WTC11 (cell line): ENCODE measurements at regions not wholly inside any gene's neighbourhood (a gene's known extent, or its start where the extent isn't known, plus 50 kb on each side); places are given as distances from the start of the nearest gene placed in this dataset.

Experiments used
- ATAC-seq: fragments of 200-7000 bp; cut with Tn5 transposase; 2 replicates; pipeline ENCODE4 v1.10.0; 2021; ENCODE audit warnings: mild to moderate bottlenecking, moderate library complexity
- CTCF ChIA-PET: fragments of 300-600 bp; sonication (Branson Sonifier 250); formaldehyde crosslinking; loops from one replicate; lab custom pipeline; 2021; ENCODE audit warnings: antibody characterized with exemption; lab: Charles Lee
- POLR2A ChIA-PET: fragments of 350-600 bp; sonication (Branson Sonifier 250); formaldehyde crosslinking; loops from one replicate; lab custom pipeline; 2021; ENCODE audit warnings: antibody characterized with exemption; lab: Charles Lee
- DNase-seq: peaks from one replicate; pipeline ENCODE4 v3.0.0; 2021; ENCODE audit warnings: low spot score
- H3K27ac Mint-ChIP-seq: 2 replicates; pipeline ENCODE4 v1.8.0; 2021; ENCODE audit warnings: mixed read lengths
- H3K27me3 Mint-ChIP-seq: 2 replicates; pipeline ENCODE4 v1.8.0; 2021; ENCODE audit warnings: low read depth, mild to moderate bottlenecking, moderate library complexity, mixed read lengths
- H3K36me3 Mint-ChIP-seq: 2 replicates; pipeline ENCODE4 v1.8.0; 2021; ENCODE audit warnings: mixed read lengths
- H3K4me1 Mint-ChIP-seq: 2 replicates; pipeline ENCODE4 v1.8.0; 2022; ENCODE audit warnings: mixed read lengths
- H3K4me3 Mint-ChIP-seq: 2 replicates; pipeline ENCODE4 v1.8.0; 2021; ENCODE audit warnings: mild to moderate bottlenecking, moderate library complexity, mixed read lengths
- H3K9me3 Mint-ChIP-seq: 2 replicates; pipeline ENCODE4 v1.8.0; 2021; ENCODE audit warnings: mixed read lengths
- ATF1 ChIP-seq: sonication (generic); formaldehyde crosslinking; IDR thresholded peaks from 2 replicates; pipeline ENCODE4 v1.8.1; 2023; ENCODE audit warnings: mild to moderate bottlenecking, moderate library complexity, missing genetic modification reagents
- CREM ChIP-seq: sonication (generic); formaldehyde crosslinking; IDR thresholded peaks from 2 replicates; pipeline ENCODE4 v1.8.1; 2022; ENCODE audit warnings: mild to moderate bottlenecking, missing genetic modification reagents, moderate library complexity
- E2F4 ChIP-seq: sonication (generic); formaldehyde crosslinking; IDR thresholded peaks from 2 replicates; pipeline ENCODE4 v1.8.1; 2022; ENCODE audit warnings: low read depth, mild to moderate bottlenecking, moderate library complexity, missing genetic modification reagents, borderline replicate concordance
- EMX1 ChIP-seq: fragments of 250-450 bp; sonication (Bioruptor Pico); IDR thresholded peaks from 2 replicates; pipeline ENCODE4 v1.8.0; 2021; ENCODE audit warnings: mild to moderate bottlenecking
- ETV6 ChIP-seq: sonication (generic); formaldehyde crosslinking; IDR thresholded peaks from 2 replicates; pipeline ENCODE4 v1.8.1; 2022; ENCODE audit warnings: mild to moderate bottlenecking, missing genetic modification reagents
- FOXK1 ChIP-seq: sonication (generic); formaldehyde crosslinking; IDR thresholded peaks from 2 replicates; pipeline ENCODE4 v1.8.0; 2022; ENCODE audit warnings: mild to moderate bottlenecking, moderate library complexity, missing genetic modification reagents
- FOXP4 ChIP-seq: sonication (generic); formaldehyde crosslinking; IDR thresholded peaks from 2 replicates; pipeline ENCODE4 v1.8.0; 2022; ENCODE audit warnings: mild to moderate bottlenecking, missing genetic modification reagents
- GABPB1 ChIP-seq: sonication (generic); formaldehyde crosslinking; IDR thresholded peaks from 2 replicates; pipeline ENCODE4 v1.8.1; 2023; ENCODE audit warnings: mild to moderate bottlenecking, missing genetic modification reagents
- GRHL2 ChIP-seq: fragments of 250-450 bp; sonication (Bioruptor Pico); IDR thresholded peaks from 2 replicates; pipeline ENCODE4 v1.8.0; 2022; ENCODE audit warnings: mild to moderate bottlenecking, moderate library complexity; ENCODE audit not compliant: insufficient replicate concordance, severe bottlenecking
- JAZF1 ChIP-seq: fragments of 250-450 bp; sonication (Bioruptor Pico); IDR thresholded peaks from 2 replicates; pipeline ENCODE4 v1.9.0; 2021; ENCODE audit warnings: moderate library complexity, mild to moderate bottlenecking, inconsistent platforms
- KAT7 ChIP-seq: sonication (generic); formaldehyde crosslinking; IDR thresholded peaks from 2 replicates; pipeline ENCODE4 v1.8.1; 2023; ENCODE audit warnings: missing genetic modification reagents, mild to moderate bottlenecking, borderline replicate concordance
- MXD4 ChIP-seq: fragments of 250-450 bp; sonication (Bioruptor Pico); IDR thresholded peaks from 2 replicates; pipeline ENCODE4 v1.8.0; 2021; ENCODE audit warnings: mild to moderate bottlenecking, moderate library complexity, borderline replicate concordance
- NFATC4 ChIP-seq: fragments of 250-450 bp; sonication (Bioruptor Pico); IDR thresholded peaks from 2 replicates; pipeline ENCODE4 v1.9.0; 2021; ENCODE audit warnings: mild to moderate bottlenecking
- NFYB ChIP-seq: sonication (generic); formaldehyde crosslinking; conservative IDR thresholded peaks from 2 replicates; pipeline ENCODE4 v1.8.0; 2022; ENCODE audit warnings: low read depth, missing genetic modification reagents
- RORB ChIP-seq: fragments of 250-450 bp; sonication (Bioruptor Pico); IDR thresholded peaks from 2 replicates; pipeline ENCODE4 v1.9.0; 2021; ENCODE audit warnings: mild to moderate bottlenecking
- SOX15 ChIP-seq: fragments of 250-450 bp; sonication (Bioruptor Pico); IDR thresholded peaks from 2 replicates; pipeline ENCODE4 v1.9.0; 2021; ENCODE audit warnings: mild to moderate bottlenecking
- USF2 ChIP-seq: sonication (generic); formaldehyde crosslinking; IDR thresholded peaks from 2 replicates; pipeline ENCODE4 v1.8.1; 2023; ENCODE audit warnings: mild to moderate bottlenecking, missing genetic modification reagents, moderate library complexity
- ZNF138 ChIP-seq: sonication (generic); formaldehyde crosslinking; conservative IDR thresholded peaks from 2 replicates; pipeline ENCODE4 v1.8.1; 2022; ENCODE audit warnings: mild to moderate bottlenecking, moderate library complexity, missing genetic modification reagents
- ZNF232 ChIP-seq: sonication (generic); formaldehyde crosslinking; IDR thresholded peaks from 2 replicates; pipeline ENCODE4 v1.8.0; 2022; ENCODE audit warnings: mild to moderate bottlenecking, missing genetic modification reagents
- ZNF425 ChIP-seq: fragments of 250-450 bp; sonication (Bioruptor Pico); conservative IDR thresholded peaks from 2 replicates; pipeline ENCODE4 v1.9.0; 2021; ENCODE audit warnings: mild to moderate bottlenecking
- TF ChIP-seq, protein P1 (sequence below): fragments of 250-450 bp; sonication (Bioruptor Pico); IDR thresholded peaks from 2 replicates; pipeline ENCODE4 v1.9.0; 2021; ENCODE audit warnings: mild to moderate bottlenecking
- TF ChIP-seq, protein P2 (sequence below): sonication (generic); formaldehyde crosslinking; IDR thresholded peaks from 2 replicates; pipeline ENCODE4 v1.8.1; 2022; ENCODE audit warnings: mild to moderate bottlenecking, missing genetic modification reagents, moderate library complexity, borderline replicate concordance
- TF ChIP-seq, protein P3 (sequence below): sonication (generic); formaldehyde crosslinking; conservative IDR thresholded peaks from 2 replicates; pipeline ENCODE4 v1.8.1; 2022; ENCODE audit warnings: mild to moderate bottlenecking, missing genetic modification reagents
- TF ChIP-seq, protein P4 (sequence below): sonication (generic); formaldehyde crosslinking; IDR thresholded peaks from 2 replicates; pipeline ENCODE4 v1.8.1; 2022; ENCODE audit warnings: low read depth, missing genetic modification reagents, borderline replicate concordance

GRCh38 chr2:60351802-60352201, 201.7 kb downstream of the BCL11A start:
- Mint-ChIP-seq H3K36me3 (no peaks in the 10 kb centered on the region), H3K27ac (no peak overlapping the region), H3K27me3 (no peaks in the 10 kb centered on the region; the same call in none of the 2 replicates), H3K9me3 (peaks cover 4% of the 10 kb centered on the region; the same call in 1 of the 2 replicates), H3K4me3 (no peak overlapping the region), H3K4me1 (peaks cover 19% of the 10 kb centered on the region)
- CTCF ChIA-PET, result no interaction called here
- ATAC-seq (no peak), DNase-seq (no peak)
- POLR2A ChIA-PET, result no interaction called here
- no peak for TF ChIP-seq ETV6
- no peak for TF ChIP-seq ATF1
- no peak for TF ChIP-seq FOXK1 (CRISPR knock-in tag)
- no peak for TF ChIP-seq MXD4 (CRISPR knock-in tag)
- TF ChIP-seq EMX1 (CRISPR knock-in tag), result no peak
- no peak for TF ChIP-seq NFYB (CRISPR knock-in tag)
- TF ChIP-seq, all 79 proteins: peak for 0

DNA sequence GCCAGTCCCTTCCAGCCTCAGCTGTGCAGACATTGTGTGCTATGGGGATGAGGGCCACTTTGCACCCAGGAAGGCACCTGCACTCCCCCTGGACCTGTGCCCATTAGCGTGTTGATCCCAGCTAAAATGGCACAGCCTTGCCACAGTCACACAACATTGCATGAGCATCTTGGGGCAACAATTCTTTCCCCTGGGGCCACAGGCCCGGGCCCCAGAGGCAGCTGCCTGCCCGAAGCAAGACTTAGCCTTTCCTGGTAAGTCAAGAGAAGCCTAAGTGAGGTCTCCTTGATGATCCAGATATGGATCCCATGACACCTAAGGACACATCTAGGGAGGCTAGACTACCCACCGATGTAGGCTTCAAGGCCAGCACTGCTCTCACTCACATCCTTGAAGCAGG, 202.1 kb downstream of the BCL11A start:
- H3K27me3 Mint-ChIP-seq, result no peaks in the 10 kb centered on the region
- H3K27ac Mint-ChIP-seq, result no peak overlapping the region
- peaks cover 19% of the 10 kb centered on the region for H3K4me1 Mint-ChIP-seq
- H3K9me3 Mint-ChIP-seq, result peaks cover 6% of the 10 kb centered on the region; the same call in 1 of the 2 replicates
- ChIA-PET POLR2A (no interaction called here), CTCF (no interaction called here)
- H3K4me3 Mint-ChIP-seq, result no peak overlapping the region
- no peak for DNase-seq
- no peak for ATAC-seq
- TF ChIP-seq ZNF138 (CRISPR knock-in tag), result no peak
- TF ChIP-seq, all 79 proteins: peak for 0
- no peaks in the 10 kb centered on the region for H3K36me3 Mint-ChIP-seq

DNA sequence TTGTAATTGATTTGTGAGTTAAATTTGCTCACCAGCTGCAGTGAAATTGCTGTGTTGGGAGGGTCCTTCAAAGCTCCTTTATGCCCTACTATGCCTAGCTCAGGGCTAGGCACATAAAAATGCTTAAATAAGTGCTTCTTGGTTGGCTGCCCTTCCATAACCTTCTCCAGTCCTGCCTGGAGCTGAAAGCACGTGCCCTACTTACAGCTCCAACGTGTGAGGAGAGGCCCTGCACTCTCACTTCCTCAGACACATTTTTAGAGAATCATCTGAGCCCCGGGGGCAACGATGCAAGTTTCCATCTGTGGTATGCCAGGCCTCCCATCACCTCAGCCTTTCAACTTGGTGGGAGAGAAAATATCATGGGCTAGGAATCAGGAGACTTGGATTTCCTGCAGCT, 202.7 kb downstream of the BCL11A start:
- DNase-seq, result no peak
- Mint-ChIP-seq H3K27me3 (no peaks in the 10 kb centered on the region), H3K4me1 (peaks cover 19% of the 10 kb centered on the region), H3K9me3 (peaks cover 6% of the 10 kb centered on the region; the same call in 1 of the 2 replicates), H3K36me3 (no peaks in the 10 kb centered on the region), H3K27ac (no peak overlapping the region), H3K4me3 (no peak overlapping the region)
- ChIA-PET CTCF (interaction anchor here (1.0 kb wide), 1 partner anchor 218 kb away, joined by 3 read pairs; no protein-coding TSS in a partner anchor), POLR2A (no interaction called here)
- no peak for ATAC-seq
- TF ChIP-seq ZNF425 (CRISPR knock-in tag) (no peak), CREM (CRISPR knock-in tag) (no peak), USF2 (no peak), JAZF1 (no peak), SOX15 (CRISPR knock-in tag) (no peak), E2F4 (CRISPR knock-in tag) (no peak), FOXP4 (CRISPR knock-in tag) (no peak), KAT7 (CRISPR knock-in tag) (no peak), ZNF232 (CRISPR knock-in tag) (no peak), RORB (no peak), GRHL2 (CRISPR knock-in tag) (no peak), GABPB1 (CRISPR knock-in tag) (no peak), NFATC4 (CRISPR knock-in tag) (no peak)
- TF ChIP-seq, protein P1, sequence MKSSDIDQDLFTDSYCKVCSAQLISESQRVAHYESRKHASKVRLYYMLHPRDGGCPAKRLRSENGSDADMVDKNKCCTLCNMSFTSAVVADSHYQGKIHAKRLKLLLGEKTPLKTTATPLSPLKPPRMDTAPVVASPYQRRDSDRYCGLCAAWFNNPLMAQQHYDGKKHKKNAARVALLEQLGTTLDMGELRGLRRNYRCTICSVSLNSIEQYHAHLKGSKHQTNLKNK (CRISPR knock-in tag), result no peak
- TF ChIP-seq, protein P2, sequence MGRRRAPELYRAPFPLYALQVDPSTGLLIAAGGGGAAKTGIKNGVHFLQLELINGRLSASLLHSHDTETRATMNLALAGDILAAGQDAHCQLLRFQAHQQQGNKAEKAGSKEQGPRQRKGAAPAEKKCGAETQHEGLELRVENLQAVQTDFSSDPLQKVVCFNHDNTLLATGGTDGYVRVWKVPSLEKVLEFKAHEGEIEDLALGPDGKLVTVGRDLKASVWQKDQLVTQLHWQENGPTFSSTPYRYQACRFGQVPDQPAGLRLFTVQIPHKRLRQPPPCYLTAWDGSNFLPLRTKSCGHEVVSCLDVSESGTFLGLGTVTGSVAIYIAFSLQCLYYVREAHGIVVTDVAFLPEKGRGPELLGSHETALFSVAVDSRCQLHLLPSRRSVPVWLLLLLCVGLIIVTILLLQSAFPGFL (CRISPR knock-in tag), result no peak
- TF ChIP-seq, protein P3, sequence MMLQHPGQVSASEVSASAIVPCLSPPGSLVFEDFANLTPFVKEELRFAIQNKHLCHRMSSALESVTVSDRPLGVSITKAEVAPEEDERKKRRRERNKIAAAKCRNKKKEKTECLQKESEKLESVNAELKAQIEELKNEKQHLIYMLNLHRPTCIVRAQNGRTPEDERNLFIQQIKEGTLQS (CRISPR knock-in tag), result no peak
- TF ChIP-seq, protein P4, sequence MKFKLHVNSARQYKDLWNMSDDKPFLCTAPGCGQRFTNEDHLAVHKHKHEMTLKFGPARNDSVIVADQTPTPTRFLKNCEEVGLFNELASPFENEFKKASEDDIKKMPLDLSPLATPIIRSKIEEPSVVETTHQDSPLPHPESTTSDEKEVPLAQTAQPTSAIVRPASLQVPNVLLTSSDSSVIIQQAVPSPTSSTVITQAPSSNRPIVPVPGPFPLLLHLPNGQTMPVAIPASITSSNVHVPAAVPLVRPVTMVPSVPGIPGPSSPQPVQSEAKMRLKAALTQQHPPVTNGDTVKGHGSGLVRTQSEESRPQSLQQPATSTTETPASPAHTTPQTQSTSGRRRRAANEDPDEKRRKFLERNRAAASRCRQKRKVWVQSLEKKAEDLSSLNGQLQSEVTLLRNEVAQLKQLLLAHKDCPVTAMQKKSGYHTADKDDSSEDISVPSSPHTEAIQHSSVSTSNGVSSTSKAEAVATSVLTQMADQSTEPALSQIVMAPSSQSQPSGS (CRISPR knock-in tag), result no peak
